Transverse colon (tissue), 4 donors: ENCODE measurements at regions not wholly inside any gene's neighbourhood (a gene's known extent, or its start where the extent isn't known, plus 50 kb on each side); places are given as distances from the start of the nearest gene placed in this dataset.
"Not testable (repeated sequence)": the region's sequence is repeated elsewhere in the genome, so short reads cannot be mapped to it uniquely, and the experiment has no call there.

Experiments used
- CTCF ChIP-seq, 5 experiments: fragments of 200-600 bp in 3 of 5; fragments of 450-650 bp in 2 of 5; sonication (generic) in 3 of 5; IDR thresholded peaks; 1 replicate in 2 of 5; 2 replicates in 3 of 5; pipeline ENCODE4 v1.5.1; 2016 to 2017; ENCODE audit warnings: antibody characterized with exemption in 5 of 5, inconsistent platforms in 3 of 5, mild to moderate bottlenecking in 2 of 5, moderate library complexity in 1 of 5
- POLR2AphosphoS5 ChIP-seq, 3 donors: sonication (generic); formaldehyde crosslinking; IDR thresholded peaks; one replicate each; pipeline ENCODE4 v1.6.1; 2016; ENCODE audit warnings: antibody characterized with exemption in 3 of 3

- not testable (repeated sequence) for TF ChIP-seq CTCF, POLR2AphosphoS5 (IDR thresholded peaks at IDR 0.05)
Measured at GRCh38 chr15:22665711-22666110, 120.7 kb upstream of the NIPA1 start.
